A549 (cell line): ENCODE measurements at regions not wholly inside any gene's neighbourhood (a gene's known extent, or its start where the extent isn't known, plus 50 kb on each side); places are given as distances from the start of the nearest gene placed in this dataset.

Experiments used
- ATAC-seq, 2 experiments: fragments of 200-7000 bp in 1 of 2; fragments of >200 bp in 1 of 2; cut with Nextera tagmentation in 1 of 2; cut with Tn5 transposase in 1 of 2; 3 replicates each; pipeline versions ENCODE4 v1.8.0 to v1.9.1; 2018 to 2020; ENCODE audit warnings: mild to moderate bottlenecking in 1 of 2, moderate library complexity in 1 of 2
- CTCF ChIA-PET: fragments of 300-600 bp; sonication (Branson Sonifier 250); formaldehyde crosslinking; extraction: SDS; loops from one replicate; lab custom pipeline; 2021; ENCODE audit warnings: antibody characterized with exemption, inconsistent platforms; lab: Yijun Ruan, JAX
- POLR2A ChIA-PET: fragments of 350-600 bp; formaldehyde crosslinking; extraction: SDS; loops from one replicate; lab custom pipeline; 2021; ENCODE audit warnings: antibody characterized with exemption, inconsistent platforms; lab: Yijun Ruan, JAX
- DNase-seq, 2 experiments: peaks; one replicate each; pipeline versions ENCODE4 v3.0.0 to v3.0.0-alpha.2; 2011 to 2016; ENCODE audit warnings: low read depth in 1 of 2, low spot score in 1 of 2
- FAIRE-seq: peaks from 2 replicates; lab custom pipeline; 2011; peaks lifted over from hg19 to GRCh38; lab: Jason Lieb, UNC
- H3K27ac ChIP-seq, 2 experiments: fragments of >200 bp; sonication (Bioruptor Twin); formaldehyde crosslinking; 3 replicates each; pipeline ENCODE4 v1.5.1; 2016 to 2017
- H3K4me1 ChIP-seq: fragments of >200 bp; sonication (Bioruptor Twin); formaldehyde crosslinking; 3 replicates; pipeline ENCODE4 v1.6.1; 2016
- H3K4me2 ChIP-seq: fragments of >200 bp; sonication (Bioruptor Twin); formaldehyde crosslinking; 3 replicates; pipeline ENCODE4 v1.6.1; 2016
- H3K4me3 ChIP-seq: fragments of >200 bp; sonication (Bioruptor Twin); formaldehyde crosslinking; 3 replicates; pipeline ENCODE4 v1.5.1; 2016
- H3K9me3 ChIP-seq: fragments of >200 bp; sonication (Bioruptor Twin); formaldehyde crosslinking; 3 replicates; pipeline ENCODE4 v1.6.1; 2016
- BHLHE40 ChIP-seq: IDR thresholded peaks from 2 replicates; pipeline ENCODE4 v1.6.1; 2012; ENCODE audit warnings: low read depth, low read length, inconsistent platforms
- CBX2 ChIP-seq: fragments of 200-600 bp; sonication (generic); IDR thresholded peaks from 2 replicates; pipeline ENCODE4 v1.6.1; 2016; ENCODE audit warnings: low read depth, mild to moderate bottlenecking, borderline replicate concordance
- CEBPB ChIP-seq, 2 experiments: fragments of >200 bp in 1 of 2; sonication (Bioruptor Twin) in 1 of 2; formaldehyde crosslinking in 1 of 2; IDR thresholded peaks; 2 replicates each; pipeline ENCODE4 v1.6.1; 2012 to 2016
- CHD4 ChIP-seq: fragments of 200-600 bp; sonication (generic); IDR thresholded peaks from 2 replicates; pipeline ENCODE4 v1.6.1; 2016; ENCODE audit warnings: antibody characterized with exemption, mild to moderate bottlenecking, borderline replicate concordance
- EHF ChIP-seq: fragments of 250-450 bp; sonication (Bioruptor Pico); IDR thresholded peaks from 2 replicates; pipeline ENCODE4 v1.5.0; 2020; ENCODE audit warnings: mild to moderate bottlenecking
- GATA3 ChIP-seq: IDR thresholded peaks from 2 replicates; pipeline ENCODE4 v1.6.1; 2012; ENCODE audit warnings: borderline replicate concordance
- HEYL ChIP-seq: fragments of 250-450 bp; sonication (Bioruptor Pico); IDR thresholded peaks from 2 replicates; pipeline ENCODE4 v1.8.0; 2021; ENCODE audit warnings: mild to moderate bottlenecking, moderate library complexity
- HOXB5 ChIP-seq: fragments of 250-450 bp; sonication (Bioruptor Pico); IDR thresholded peaks from 2 replicates; pipeline ENCODE4 v1.5.0; 2020; ENCODE audit warnings: mild to moderate bottlenecking, moderate library complexity
- KDM5A ChIP-seq: fragments of 200-600 bp; sonication (generic); IDR thresholded peaks from 2 replicates; pipeline ENCODE4 v1.6.1; 2016; ENCODE audit warnings: antibody characterized with exemption, mild to moderate bottlenecking
- NFE2L2 ChIP-seq: fragments of 150-350 bp; conservative IDR thresholded peaks from 2 replicates; pipeline ENCODE4 v1.6.1; 2014; ENCODE audit warnings: low read length
- NPAS2 ChIP-seq: fragments of 250-450 bp; sonication (Bioruptor Pico); IDR thresholded peaks from 2 replicates; pipeline ENCODE4 v1.8.0; 2022; ENCODE audit warnings: mild to moderate bottlenecking, moderate library complexity, borderline replicate concordance
- PHF8 ChIP-seq: fragments of 200-600 bp; sonication (generic); IDR thresholded peaks from 2 replicates; pipeline ENCODE4 v1.6.1; 2016; ENCODE audit warnings: low read depth, mild to moderate bottlenecking, antibody characterized with exemption, moderate library complexity, borderline replicate concordance
- POLR2AphosphoS2 ChIP-seq: conservative IDR thresholded peaks from 2 replicates; pipeline ENCODE4 v1.6.1; 2012; ENCODE audit warnings: low read length, improper control_type of control experiment, inconsistent platforms
- RARB ChIP-seq: fragments of 250-450 bp; sonication (Bioruptor Pico); IDR thresholded peaks from 2 replicates; pipeline ENCODE4 v1.8.0; 2021; ENCODE audit warnings: mild to moderate bottlenecking, moderate library complexity
- TFCP2L1 ChIP-seq: fragments of 250-450 bp; sonication (Bioruptor Pico); IDR thresholded peaks from 2 replicates; pipeline ENCODE4 v1.5.0; 2021; ENCODE audit warnings: mild to moderate bottlenecking
- ZC3H11A ChIP-seq: fragments of 450-650 bp; IDR thresholded peaks from 2 replicates; pipeline ENCODE4 v1.6.1; 2014; ENCODE audit warnings: antibody characterized with exemption, mild to moderate bottlenecking
- ZSCAN20 ChIP-seq: fragments of 250-450 bp; sonication (Bioruptor Pico); IDR thresholded peaks from 2 replicates; pipeline ENCODE4 v1.8.0; 2022; ENCODE audit warnings: mild to moderate bottlenecking, moderate library complexity
- WGBS: methylation state at CpG from one replicate; pipeline ENCODE4 v1.1.6; 2017; ENCODE audit errors: missing lambda C conversion rate; 5-methylcytosine and 5-hydroxymethylcytosine counted together
- TF ChIP-seq, protein P1 (sequence below): fragments of 250-450 bp; sonication (Bioruptor Pico); IDR thresholded peaks from 2 replicates; pipeline ENCODE4 v1.5.0; 2021; ENCODE audit warnings: mild to moderate bottlenecking, moderate library complexity, borderline replicate concordance
- TF ChIP-seq, protein P2 (sequence below): fragments of 250-450 bp; sonication (Bioruptor Pico); IDR thresholded peaks from 2 replicates; pipeline ENCODE4 v1.5.0; 2020; ENCODE audit warnings: low read depth, mild to moderate bottlenecking, moderate library complexity

DNA sequence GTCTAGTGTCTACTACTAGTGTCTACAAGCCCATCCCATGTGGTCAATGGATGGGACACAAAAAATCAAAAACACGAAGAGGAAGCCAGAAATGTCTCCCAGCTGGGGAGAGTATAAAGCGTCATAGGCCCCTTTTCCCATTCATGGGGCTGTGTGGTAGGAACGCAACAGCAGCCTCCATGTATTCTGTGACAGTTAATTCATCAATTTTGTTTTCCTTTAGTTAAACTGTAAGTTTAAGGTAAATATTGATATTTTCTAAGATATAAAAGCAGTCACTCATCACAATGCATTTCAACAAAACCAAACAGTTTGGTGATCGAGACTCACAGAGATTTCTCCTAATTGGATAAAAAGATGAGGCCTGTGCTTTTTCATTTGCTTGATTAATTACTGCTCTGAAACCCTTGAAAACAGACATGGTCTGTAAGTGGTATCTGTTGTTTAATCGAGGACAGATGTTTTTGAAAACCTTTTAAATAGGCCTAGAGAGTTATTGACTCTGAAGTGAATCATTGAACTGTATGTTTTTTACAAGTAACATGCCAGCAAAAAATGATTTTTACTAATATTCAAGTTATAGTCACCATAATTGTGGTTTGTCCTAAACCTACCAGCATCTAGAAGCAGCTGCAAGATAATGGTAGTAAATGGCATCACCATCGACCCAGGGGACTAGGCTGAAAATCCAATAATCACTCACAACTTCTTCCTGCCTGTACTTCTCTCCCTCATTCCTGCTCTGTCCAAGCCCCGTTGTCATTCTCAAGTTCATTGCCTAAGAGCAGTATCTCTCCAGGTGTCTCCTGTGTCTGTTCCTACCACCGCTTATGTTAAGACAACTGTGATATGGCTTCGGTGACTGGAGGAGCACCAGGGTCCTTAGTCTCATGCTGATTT, 87.7 kb upstream of the SHISA3 start:
- no peaks in the 10 kb centered on the region for H3K4me1 ChIP-seq
- H3K4me3 ChIP-seq: no peak overlapping the region
- ATAC-seq: no peak
- H3K4me2 ChIP-seq: no peak overlapping the region
- POLR2A ChIA-PET: no interaction called here
- no peak overlapping the region for H3K27ac ChIP-seq
- DNase-seq: no peak
- 48% methylated on average over 9 of the region's 9 CpGs for WGBS
- FAIRE-seq: no peak
- CTCF ChIA-PET: no interaction called here
- H3K9me3 ChIP-seq: no peaks in the 10 kb centered on the region
- TF ChIP-seq POLR2AphosphoS2: no peak
- no peak for TF ChIP-seq BHLHE40
- TF ChIP-seq GATA3: no peak
- TF ChIP-seq ZC3H11A: no peak
- no peak for TF ChIP-seq CEBPB (IDR thresholded peaks at IDR 0.05)
- TF ChIP-seq KDM5A: no peak
- TF ChIP-seq, all 56 proteins: peak for 0

DNA sequence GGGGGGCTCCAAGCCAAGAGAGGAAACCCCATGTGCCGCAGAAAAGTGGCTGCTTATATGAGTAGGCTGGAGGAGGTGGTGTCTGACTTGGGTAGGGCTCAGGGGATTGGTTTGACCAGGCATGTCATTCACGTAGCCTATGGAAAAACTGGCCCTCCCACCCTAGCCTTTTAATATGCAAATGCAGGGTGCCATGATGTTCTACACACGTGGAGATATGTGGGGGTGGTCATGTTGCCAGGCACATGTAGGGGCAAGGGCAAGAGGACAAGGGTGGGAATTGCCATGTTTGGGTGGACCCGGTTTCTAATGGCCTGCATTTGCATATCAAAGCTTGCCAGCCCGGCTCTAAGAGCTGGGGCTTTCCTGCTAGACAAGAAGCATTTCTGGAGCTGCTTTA, 86.9 kb upstream of the SHISA3 start:
- Histone ChIP-seq H3K4me2 (no peak overlapping the region), H3K4me3 (no peak overlapping the region), H3K4me1 (no peaks in the 10 kb centered on the region), H3K9me3 (no peaks in the 10 kb centered on the region)
- WGBS: 47% methylated on average over 5 of the region's 5 CpGs
- DNase-seq (no peak), FAIRE-seq (no peak)
- POLR2A ChIA-PET: no interaction called here
- TF ChIP-seq PHF8 (no peak), CHD4 (no peak)
- TF ChIP-seq, all 56 proteins: peak for 0
- CTCF ChIA-PET: no interaction called here
- ATAC-seq: no peak
- no peak overlapping the region for H3K27ac ChIP-seq

GRCh38 chr4:42310806-42311205, 86.5 kb upstream of the SHISA3 start:
- WGBS: 63% methylated on average over 5 of the region's 5 CpGs
- DNase-seq (no peak), FAIRE-seq (no peak), ATAC-seq (no peak)
- CTCF ChIA-PET: no interaction called here
- Histone ChIP-seq H3K27ac (no peak overlapping the region), H3K4me3 (no peak overlapping the region), H3K4me1 (no peaks in the 10 kb centered on the region), H3K9me3 (no peaks in the 10 kb centered on the region), H3K4me2 (no peak overlapping the region)
- POLR2A ChIA-PET: no interaction called here
- TF ChIP-seq EHF (CRISPR knock-in tag): no peak
- no peak for TF ChIP-seq TFCP2L1 (CRISPR knock-in tag)
- TF ChIP-seq PHF8: no peak
- TF ChIP-seq GATA3: no peak
- TF ChIP-seq HOXB5 (CRISPR knock-in tag): no peak
- TF ChIP-seq NFE2L2: no peak
- no peak for TF ChIP-seq NPAS2 (CRISPR knock-in tag)
- TF ChIP-seq HEYL: no peak
- no peak for TF ChIP-seq CBX2
- TF ChIP-seq, protein P1, sequence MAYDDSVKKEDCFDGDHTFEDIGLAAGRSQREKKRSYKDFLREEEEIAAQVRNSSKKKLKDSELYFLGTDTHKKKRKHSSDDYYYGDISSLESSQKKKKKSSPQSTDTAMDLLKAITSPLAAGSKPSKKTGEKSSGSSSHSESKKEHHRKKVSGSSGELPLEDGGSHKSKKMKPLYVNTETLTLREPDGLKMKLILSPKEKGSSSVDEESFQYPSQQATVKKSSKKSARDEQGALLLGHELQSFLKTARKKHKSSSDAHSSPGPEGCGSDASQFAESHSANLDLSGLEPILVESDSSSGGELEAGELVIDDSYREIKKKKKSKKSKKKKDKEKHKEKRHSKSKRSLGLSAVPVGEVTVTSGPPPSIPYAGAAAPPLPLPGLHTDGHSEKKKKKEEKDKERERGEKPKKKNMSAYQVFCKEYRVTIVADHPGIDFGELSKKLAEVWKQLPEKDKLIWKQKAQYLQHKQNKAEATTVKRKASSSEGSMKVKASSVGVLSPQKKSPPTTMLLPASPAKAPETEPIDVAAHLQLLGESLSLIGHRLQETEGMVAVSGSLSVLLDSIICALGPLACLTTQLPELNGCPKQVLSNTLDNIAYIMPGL: no peak
- TF ChIP-seq, protein P2, sequence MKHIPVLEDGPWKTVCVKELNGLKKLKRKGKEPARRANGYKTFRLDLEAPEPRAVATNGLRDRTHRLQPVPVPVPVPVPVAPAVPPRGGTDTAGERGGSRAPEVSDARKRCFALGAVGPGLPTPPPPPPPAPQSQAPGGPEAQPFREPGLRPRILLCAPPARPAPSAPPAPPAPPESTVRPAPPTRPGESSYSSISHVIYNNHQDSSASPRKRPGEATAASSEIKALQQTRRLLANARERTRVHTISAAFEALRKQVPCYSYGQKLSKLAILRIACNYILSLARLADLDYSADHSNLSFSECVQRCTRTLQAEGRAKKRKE (CRISPR knock-in tag): no peak
- no peak for TF ChIP-seq RARB (CRISPR knock-in tag)
- TF ChIP-seq ZSCAN20 (CRISPR knock-in tag): no peak
